ENCODE measurements at regions not wholly inside any gene's neighbourhood (a gene's known extent, or its start where the extent isn't known, plus 50 kb on each side); places are given as distances from the start of the nearest gene placed in this dataset.

- no peaks in the 10 kb centered on the region for H3K79me2 ChIP-seq (ENCODE audit: control insufficient read depth, insufficient read depth, low read length)
- H3K27me3 ChIP-seq (replicated peaks in 1 of 2; ENCODE audit: control insufficient read depth in 2 of 2, insufficient read depth in 2 of 2, low read length in 1 of 2) = no peaks in the 10 kb centered on the region
- RAD21 ChIA-PET (ENCODE audit: unreplicated experiment) = no interaction called here
- POLR2A ChIA-PET = no interaction called here
- no peak overlapping the region for H3K4me3 ChIP-seq
- H2AFZ ChIP-seq (ENCODE audit: control insufficient read depth, low read depth, low read length) = no peak overlapping the region
- no peak overlapping the region for H3K9ac ChIP-seq (ENCODE audit: control insufficient read depth, insufficient read depth, low read length)
- 6% methylated on average over 6 of the region's 6 CpGs for WGBS (ENCODE audit: insufficient coverage, insufficient replicate concordance, low lambda C conversion rate, missing lambda C conversion rate)
- FAIRE-seq (no peak), ATAC-seq (no peak), DNase-seq (ENCODE audit: low read depth, low spot score) (no peak)
- no peak overlapping the region for H3K4me2 ChIP-seq (ENCODE audit: control insufficient read depth, insufficient read depth)
- CTCF ChIA-PET = no interaction called here
- in situ Hi-C loops (cut with MboI) (no loop called here), intact Hi-C loops (cut with micrococcal nuclease; ENCODE audit: unreplicated experiment) (no loop called here)
- H3K36me3 ChIP-seq (ENCODE audit: control insufficient read depth in 2 of 2, insufficient read depth in 2 of 2, low read length in 1 of 2) = no peaks in the 10 kb centered on the region
- H3K9me3 ChIP-seq (replicated peaks; ENCODE audit: control insufficient read depth, insufficient read depth, low read length) = no peaks in the 10 kb centered on the region
- H4K20me1 ChIP-seq (ENCODE audit: control insufficient read depth, insufficient read depth) = no peaks in the 10 kb centered on the region
- SMC1A ChIA-PET (ENCODE audit: uncharacterized antibody, unreplicated experiment) = no interaction called here
- no peak for TF ChIP-seq SMC3 (IDR thresholded peaks at IDR 0.05; ENCODE audit: borderline replicate concordance, low read length)
- TF ChIP-seq BCLAF1 (IDR thresholded peaks at IDR 0.05) = no peak
- no peak for TF ChIP-seq YBX1 (IDR thresholded peaks at IDR 0.05)
- no peak for TF ChIP-seq SMAD1 (IDR thresholded peaks at IDR 0.05; ENCODE audit: low read depth, partially characterized antibody)
- no peak for TF ChIP-seq ZNF687 (IDR thresholded peaks at IDR 0.05)
- TF ChIP-seq CBX5 (IDR thresholded peaks at IDR 0.05; ENCODE audit: low read depth) = no peak
- no peak for TF ChIP-seq MEF2A (IDR thresholded peaks at IDR 0.05; ENCODE audit: insufficient read depth, low read depth, low read length)
- no peak overlapping the region for H3K27ac ChIP-seq (ENCODE audit: control insufficient read depth, insufficient read depth)
- H3K4me1 ChIP-seq (ENCODE audit: control insufficient read depth, insufficient read depth, low read length) = no peaks in the 10 kb centered on the region
- BruUV-seq (replicated peaks) = no TSS peak
These were observed 60.6 kb upstream of the TPP2 start for GRCh38 chr13:102536196-102536595.
